ENCODE measurements at regions not wholly inside any gene's neighbourhood (a gene's known extent, or its start where the extent isn't known, plus 50 kb on each side); places are given as distances from the start of the nearest gene placed in this dataset.

DNA sequence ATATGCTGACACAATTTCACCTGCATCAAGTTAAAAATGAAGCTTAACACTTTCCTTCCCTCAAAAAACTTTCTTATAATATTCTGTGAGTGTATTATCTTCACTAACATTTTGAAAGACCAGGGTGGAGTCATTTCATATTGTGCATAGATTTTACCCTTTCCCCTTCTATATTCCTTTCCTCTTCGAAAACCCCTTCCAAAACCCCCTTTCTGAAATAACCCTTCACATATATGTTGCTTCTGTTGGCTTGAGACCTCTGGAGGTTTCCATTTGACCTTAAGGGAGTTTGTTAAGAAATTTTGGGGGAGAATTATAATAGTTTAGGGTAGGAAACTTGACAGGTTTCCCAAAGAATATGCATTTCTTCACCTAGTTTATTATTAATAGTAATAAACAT, 489.6 kb upstream of the MIR17HG start:
- Mint-ChIP-seq H3K27me3 (peaks cover 10% of the 10 kb centered on the region), H3K9me3 (peaks cover 4% of the 10 kb centered on the region), H3K36me3 (peaks cover 5% of the 10 kb centered on the region), H3K27ac (no peak overlapping the region), H3K4me3 (no peak overlapping the region), H3K4me1 (ENCODE audit: unreplicated experiment) (no peaks in the 10 kb centered on the region)
- no peak for DNase-seq (ENCODE audit: extremely low spot score, unreplicated experiment)
- TF ChIP-seq CTCF (conservative IDR thresholded peaks at IDR 0.05): no peak

GRCh38 chr13:90866006-90866405, 481.5 kb upstream of the MIR17HG start:
- no peaks in the 10 kb centered on the region for H3K27me3 Mint-ChIP-seq
- no peak overlapping the region for H3K27ac Mint-ChIP-seq
- H3K4me1 Mint-ChIP-seq (ENCODE audit: unreplicated experiment): peaks cover 9% of the 10 kb centered on the region
- TF ChIP-seq CTCF (conservative IDR thresholded peaks at IDR 0.05): no peak
- peaks cover 7% of the 10 kb centered on the region for H3K9me3 Mint-ChIP-seq
- no peak overlapping the region for H3K4me3 Mint-ChIP-seq
- H3K36me3 Mint-ChIP-seq: peaks cover 4% of the 10 kb centered on the region
- DNase-seq (ENCODE audit: extremely low spot score, unreplicated experiment): no peak

DNA sequence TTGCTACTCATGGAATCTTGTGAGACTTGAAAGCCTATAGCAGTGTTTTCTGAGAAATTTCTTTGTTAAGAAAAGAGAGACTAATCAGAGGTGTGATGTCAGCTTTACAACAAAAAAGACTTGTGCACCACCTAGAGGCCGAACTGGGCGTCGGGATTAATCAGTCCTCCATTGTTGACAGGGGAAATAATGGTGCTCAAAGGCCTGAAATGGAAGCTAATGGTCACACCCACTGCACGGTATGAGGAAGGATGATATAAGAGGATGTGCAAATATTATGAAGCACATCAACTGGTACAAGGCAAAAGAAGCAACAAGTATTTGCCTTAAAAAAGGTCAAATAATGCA, 480.2 kb upstream of the MIR17HG start:
- no peaks in the 10 kb centered on the region for H3K27me3 Mint-ChIP-seq
- H3K36me3 Mint-ChIP-seq: peaks cover 4% of the 10 kb centered on the region
- H3K4me1 Mint-ChIP-seq (ENCODE audit: unreplicated experiment): peaks cover 9% of the 10 kb centered on the region
- peak; percentile 90 for TF ChIP-seq CTCF (conservative IDR thresholded peaks at IDR 0.05)
- peak overlapping the region; percentile 10 for H3K4me3 Mint-ChIP-seq
- DNase-seq (ENCODE audit: extremely low spot score, unreplicated experiment): peak; percentile 72
- peaks cover 7% of the 10 kb centered on the region for H3K9me3 Mint-ChIP-seq
- H3K27ac Mint-ChIP-seq: peak overlapping the region; percentile 82

DNA sequence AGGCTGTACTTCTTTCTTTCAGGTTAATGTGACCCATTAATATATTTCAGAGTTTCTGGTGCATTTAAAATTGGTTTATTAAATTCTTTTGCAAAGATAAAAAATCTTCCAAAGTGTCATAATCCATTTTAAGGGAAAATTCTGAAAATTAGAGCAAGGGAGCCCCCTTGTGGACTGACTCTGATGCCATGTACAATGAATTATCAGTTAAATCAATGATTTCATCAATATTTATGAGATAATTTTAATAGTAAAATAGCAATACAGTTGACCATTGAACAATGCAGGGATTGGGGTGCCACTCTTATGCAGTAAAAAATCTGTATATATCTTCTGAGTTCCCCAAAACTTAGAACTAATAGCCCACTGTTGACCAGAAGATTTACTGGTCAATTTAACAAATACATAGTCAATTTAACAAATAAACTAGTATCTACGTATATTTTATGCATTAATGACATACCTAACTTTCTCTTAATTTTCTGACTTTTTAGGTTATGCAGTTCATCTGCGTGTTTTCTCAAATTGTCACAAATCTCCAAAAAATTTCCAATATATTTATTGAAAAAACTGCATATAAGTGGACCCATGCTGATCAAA, 479.1 kb upstream of the MIR17HG start:
- Mint-ChIP-seq H3K4me3 (no peak overlapping the region), H3K27ac (no peak overlapping the region), H3K27me3 (no peaks in the 10 kb centered on the region), H3K4me1 (ENCODE audit: unreplicated experiment) (peaks cover 9% of the 10 kb centered on the region), H3K36me3 (peaks cover 4% of the 10 kb centered on the region), H3K9me3 (peaks cover 7% of the 10 kb centered on the region)
- TF ChIP-seq CTCF (conservative IDR thresholded peaks at IDR 0.05): peak; percentile 95
- DNase-seq (ENCODE audit: extremely low spot score, unreplicated experiment): no peak

GRCh38 chr13:90869580-90869979, 477.9 kb upstream of the MIR17HG start:
- no peak for DNase-seq (ENCODE audit: extremely low spot score, unreplicated experiment)
- Mint-ChIP-seq H3K9me3 (peaks cover 7% of the 10 kb centered on the region), H3K27me3 (no peaks in the 10 kb centered on the region), H3K36me3 (peaks cover 4% of the 10 kb centered on the region), H3K27ac (no peak overlapping the region), H3K4me3 (no peak overlapping the region), H3K4me1 (ENCODE audit: unreplicated experiment) (peaks cover 9% of the 10 kb centered on the region)
- no peak for TF ChIP-seq CTCF (conservative IDR thresholded peaks at IDR 0.05)

Measured in type B pancreatic cell (in vitro differentiated cells).